Ovary (tissue), 7 donors: ENCODE measurements at regions not wholly inside any gene's neighbourhood (a gene's known extent, or its start where the extent isn't known, plus 50 kb on each side); places are given as distances from the start of the nearest gene placed in this dataset.

ENCODE experiments used
- DNase-seq, 5 donors: peaks; one replicate each; pipeline ENCODE4 v3.0.0-alpha.2; 2019 to 2020
- H3K27ac ChIP-seq, 2 donors: fragments of 200-600 bp; one replicate each; pipeline versions ENCODE4 v1.5.1 to v1.8.0; 2019 to 2022
- H3K27me3 ChIP-seq: fragments of 200-600 bp; one replicate; pipeline ENCODE4 v1.8.0; 2022
- H3K36me3 ChIP-seq: fragments of 200-600 bp; sonication (generic); one replicate; pipeline ENCODE4 v1.5.1; 2019
- H3K4me1 ChIP-seq: one replicate; pipeline ENCODE4 v1.8.1; 2013; ENCODE audit warnings: mild to moderate bottlenecking, moderate library complexity; ENCODE audit not compliant: insufficient read depth
- H3K4me3 ChIP-seq: fragments of 200-600 bp; sonication (generic); one replicate; pipeline ENCODE4 v1.5.1; 2017
- H3K9me3 ChIP-seq, 2 donors: fragments of 200-600 bp in 1 of 2; sonication (generic) in 1 of 2; one replicate each; pipeline versions ENCODE4 v1.5.1 to v1.8.1; 2013 to 2019; ENCODE audit warnings: mild to moderate bottlenecking in 1 of 2, moderate library complexity in 1 of 2
- CTCF ChIP-seq, 3 donors: fragments of 450-650 bp in 2 of 3; fragments of 200-600 bp in 1 of 3; IDR thresholded peaks; one replicate each; pipeline versions ENCODE4 v1.5.1 to v1.8.0; 2016 to 2022; ENCODE audit warnings: antibody characterized with exemption in 3 of 3, mild to moderate bottlenecking in 1 of 3
- EP300 ChIP-seq: sonication (generic); formaldehyde crosslinking; IDR thresholded peaks from one replicate; pipeline ENCODE4 v1.6.1; 2017; ENCODE audit warnings: antibody characterized with exemption
- POLR2A ChIP-seq: fragments of 450-650 bp; IDR thresholded peaks from one replicate; pipeline ENCODE4 v1.6.1; 2017; ENCODE audit warnings: antibody characterized with exemption, mild to moderate bottlenecking, moderate library complexity
- WGBS, 3 donors: extraction: QIAGEN DNeasy Blood & Tissue Kit in 1 of 3; methylation state at CpG; one replicate each; pipeline versions ENCODE4 v1.1.5 to v1.1.7; 2013 to 2017; 5-methylcytosine and 5-hydroxymethylcytosine counted together
- intact Hi-C, 4 donors: fragments of 100-400 bp; cut with DNase I; formaldehyde crosslinking; loops; one replicate each; pipeline versions ENCODE4 v1.11.0 to v1.15.1; 2022 to 2023
- donor health status: DM: no; HTN: no; CAD: no; lungs with moderate emphysema.
- donor health status: DM: no; HTN: no; CAD: no.
- donor health status: Bipolar disorder and iron deficiency.
- donor health status: DM: no; HTN: no; CAD: no.
- donor health status: DM: yes; HTN: yes; CAD: no.

GRCh38 chr5:40386289-40386688, 293.4 kb upstream of the PTGER4 start:
- 40 to 60% (median 40%) methylated on average over 3 of the region's 3 CpGs for WGBS, 3 donors
- intact Hi-C loops = no loop called here
- Histone ChIP-seq H3K36me3 (no peaks in the 10 kb centered on the region), H3K9me3 (no peaks in the 10 kb centered on the region), H3K27me3 (no peaks in the 10 kb centered on the region), H3K27ac (no peak overlapping the region), H3K4me1 (no peaks in the 10 kb centered on the region), H3K4me3 (no peak overlapping the region)
- TF ChIP-seq POLR2A (no peak), EP300 (no peak), CTCF (IDR thresholded peaks at IDR 0.05) (no peak)
- no peak for DNase-seq

GRCh38 chr5:40385544-40385943, 294.2 kb upstream of the PTGER4 start:
- no peak for TF ChIP-seq POLR2A
- no peak for TF ChIP-seq EP300
- no peak for TF ChIP-seq CTCF (IDR thresholded peaks at IDR 0.05)
- Histone ChIP-seq H3K27ac (no peak overlapping the region), H3K9me3 (no peaks in the 10 kb centered on the region), H3K36me3 (no peaks in the 10 kb centered on the region), H3K27me3 (no peaks in the 10 kb centered on the region), H3K4me3 (no peak overlapping the region), H3K4me1 (no peaks in the 10 kb centered on the region)
- no peak for DNase-seq
- intact Hi-C loops = no loop called here

- Histone ChIP-seq H3K9me3 (no peaks in the 10 kb centered on the region), H3K27me3 (no peaks in the 10 kb centered on the region), H3K27ac (no peak overlapping the region), H3K36me3 (no peaks in the 10 kb centered on the region), H3K4me1 (no peaks in the 10 kb centered on the region), H3K4me3 (no peak overlapping the region)
- WGBS, 3 donors = 66 to 76% (median 73%) methylated on average over 3 of the region's 3 CpGs
- TF ChIP-seq POLR2A (no peak), EP300 (no peak), CTCF (IDR thresholded peaks at IDR 0.05) (no peak)
- no peak for DNase-seq
- intact Hi-C loops = no loop called here
These were observed 294.8 kb upstream of the PTGER4 start for GRCh38 chr5:40384782-40385390.

- TF ChIP-seq POLR2A = no peak
- TF ChIP-seq CTCF (IDR thresholded peaks at IDR 0.05) = no peak
- no peak for TF ChIP-seq EP300
- Histone ChIP-seq H3K4me1 (no peaks in the 10 kb centered on the region), H3K4me3 (no peak overlapping the region), H3K9me3 (no peaks in the 10 kb centered on the region), H3K27ac (no peak overlapping the region), H3K36me3 (no peaks in the 10 kb centered on the region), H3K27me3 (no peaks in the 10 kb centered on the region)
- no peak for DNase-seq
- WGBS, 3 donors = 67 to 73% (median 71%) methylated on average over 3 of the region's 3 CpGs
- intact Hi-C loops = no loop called here
These were observed 295.7 kb upstream of the PTGER4 start for GRCh38 chr5:40383749-40384651.
